ENCODE measurements at regions not wholly inside any gene's neighbourhood (a gene's known extent, or its start where the extent isn't known, plus 50 kb on each side); places are given as distances from the start of the nearest gene placed in this dataset.

GRCh38 chr19:30155381-30156200 is 213.6 kb downstream of the URI1 start:
- no peak for DNase-seq

- no peak for DNase-seq
Observed at GRCh38 chr19:30156646-30157045, 214.6 kb downstream of the URI1 start.

GRCh38 chr19:30158067-30158892 is 213.9 kb upstream of the ZNF536 start:
- no peak for DNase-seq

- DNase-seq = no peak
Observed at GRCh38 chr19:30158893-30159245, 213.3 kb upstream of the ZNF536 start.

- DNase-seq = no peak
Observed at GRCh38 chr19:30159636-30160035, 212.5 kb upstream of the ZNF536 start.

- DNase-seq = no peak
Observed at GRCh38 chr19:30160426-30160825, 211.8 kb upstream of the ZNF536 start.

- no peak for DNase-seq
Observed at GRCh38 chr19:30161021-30161655, 211.0 kb upstream of the ZNF536 start.

- no peak for DNase-seq
Observed at GRCh38 chr19:30161770-30162169, 210.4 kb upstream of the ZNF536 start.

- no peak for DNase-seq
Observed at GRCh38 chr19:30162718-30163117, 209.5 kb upstream of the ZNF536 start.

- no peak for DNase-seq
Observed at GRCh38 chr19:30163663-30164062, 208.5 kb upstream of the ZNF536 start.

- DNase-seq = no peak
Observed at GRCh38 chr19:30165228-30165813, 206.9 kb upstream of the ZNF536 start.

GRCh38 chr19:30167206-30167868 is 204.8 kb upstream of the ZNF536 start:
- no peak for DNase-seq

GRCh38 chr19:30167976-30168635 is 204.1 kb upstream of the ZNF536 start:
- DNase-seq = no peak

- DNase-seq = no peak
Observed at GRCh38 chr19:30168760-30169159, 203.4 kb upstream of the ZNF536 start.

GRCh38 chr19:30169196-30169900 is 202.8 kb upstream of the ZNF536 start:
- no peak for DNase-seq

GRCh38 chr19:30170081-30170480 is 202.1 kb upstream of the ZNF536 start:
- no peak for DNase-seq

- DNase-seq = no peak
Observed at GRCh38 chr19:30170495-30171137, 201.6 kb upstream of the ZNF536 start.

GRCh38 chr19:30171138-30171635 is 201.0 kb upstream of the ZNF536 start:
- DNase-seq = no peak

- DNase-seq = no peak
Observed at GRCh38 chr19:30171795-30172612, 200.2 kb upstream of the ZNF536 start.

All from hematopoietic multipotent progenitor cell treated with erythropoietin and hydrocortisone succinate and interleukin-3 and kit ligand, for 8 days (in vitro differentiated cells).